ENCODE measurements at regions not wholly inside any gene's neighbourhood (a gene's known extent, or its start where the extent isn't known, plus 50 kb on each side); places are given as distances from the start of the nearest gene placed in this dataset.

- TF ChIP-seq TAF1 (IDR thresholded peaks at IDR 0.05; ENCODE audit: borderline replicate concordance, insufficient read depth, low read length): no peak
- no peak for TF ChIP-seq FOXP2 (optimal IDR thresholded peaks at IDR 0.05; ENCODE audit: borderline replicate concordance, extremely low read depth, extremely low read length, insufficient read depth)
- no peak for TF ChIP-seq SIN3A (IDR thresholded peaks at IDR 0.05; ENCODE audit: borderline replicate concordance, insufficient read depth, low read length)
- TF ChIP-seq POLR2AphosphoS5 (IDR thresholded peaks at IDR 0.05; ENCODE audit: low read depth, low read length): no peak
- TF ChIP-seq REST (IDR thresholded peaks at IDR 0.05; ENCODE audit: insufficient read depth in 1 of 2, low read depth in 2 of 2, low read length in 2 of 2): no peak
These were observed 116.4 kb downstream of the CBLN2 start for GRCh38 chr18:72427721-72428120.

- TF ChIP-seq SIN3A (IDR thresholded peaks at IDR 0.05; ENCODE audit: borderline replicate concordance, insufficient read depth, low read length) (no peak), REST (IDR thresholded peaks at IDR 0.05; ENCODE audit: insufficient read depth in 1 of 2, low read depth in 2 of 2, low read length in 2 of 2) (no peak)
These were observed 124.2 kb downstream of the CBLN2 start for GRCh38 chr18:72419914-72420313.

- TF ChIP-seq TAF1 (IDR thresholded peaks at IDR 0.05; ENCODE audit: borderline replicate concordance, insufficient read depth, low read length): no peak
- no peak for TF ChIP-seq SIN3A (IDR thresholded peaks at IDR 0.05; ENCODE audit: borderline replicate concordance, insufficient read depth, low read length)
- TF ChIP-seq REST (IDR thresholded peaks at IDR 0.05; ENCODE audit: insufficient read depth in 1 of 2, low read depth in 2 of 2, low read length in 2 of 2): no peak
These were observed 131.2 kb downstream of the CBLN2 start for GRCh38 chr18:72412927-72413326.

GRCh38 chr18:72411261-72411660 is 132.9 kb downstream of the CBLN2 start:
- no peak for TF ChIP-seq REST (IDR thresholded peaks at IDR 0.05; ENCODE audit: insufficient read depth in 1 of 2, low read depth in 2 of 2, low read length in 2 of 2)
- no peak for TF ChIP-seq SIN3A (IDR thresholded peaks at IDR 0.05; ENCODE audit: borderline replicate concordance, insufficient read depth, low read length)

- TF ChIP-seq TAF1 (IDR thresholded peaks at IDR 0.05; ENCODE audit: borderline replicate concordance, insufficient read depth, low read length) (no peak), FOXP2 (optimal IDR thresholded peaks at IDR 0.05; ENCODE audit: borderline replicate concordance, extremely low read depth, extremely low read length, insufficient read depth) (no peak), REST (IDR thresholded peaks at IDR 0.05; ENCODE audit: insufficient read depth in 1 of 2, low read depth in 2 of 2, low read length in 2 of 2) (no peak)
These were observed 133.7 kb downstream of the CBLN2 start for GRCh38 chr18:72410399-72410798.

Measured in PFSK-1 (cell line).